Left lung (tissue), 4 donors: ENCODE measurements at regions not wholly inside any gene's neighbourhood (a gene's known extent, or its start where the extent isn't known, plus 50 kb on each side); places are given as distances from the start of the nearest gene placed in this dataset.
"Not testable (repeated sequence)": the region's sequence is repeated elsewhere in the genome, so short reads cannot be mapped to it uniquely, and the experiment has no call there.

ENCODE experiments used
- ATAC-seq: fragments of 200-7000 bp; cut with Tn5 transposase; one replicate; pipeline ENCODE4 v1.9.1; 2020; ENCODE audit warnings: moderate library complexity
- DNase-seq, 4 donors: peaks; one replicate each; pipeline ENCODE4 v3.0.0-alpha.2; 2013 to 2020
- H3K27ac ChIP-seq, 2 donors: fragments of 200-600 bp; sonication (generic) in 1 of 2; one replicate each; pipeline versions ENCODE4 v1.5.0 to v1.8.0; 2020 to 2021
- H3K27me3 ChIP-seq, 2 donors: fragments of 200-600 bp; sonication (generic) in 1 of 2; one replicate each; pipeline versions ENCODE4 v1.5.0 to v1.8.0; 2020 to 2021
- H3K36me3 ChIP-seq, 2 donors: fragments of 200-600 bp; sonication (generic) in 1 of 2; one replicate each; pipeline versions ENCODE4 v1.5.0 to v1.8.0; 2020 to 2021
- H3K4me1 ChIP-seq, 2 donors: fragments of 200-600 bp; one replicate each; pipeline ENCODE4 v1.8.0; 2021
- H3K4me3 ChIP-seq, 2 donors: fragments of 200-600 bp; sonication (generic) in 1 of 2; one replicate each; pipeline versions ENCODE4 v1.5.0 to v1.8.0; 2020 to 2021; ENCODE audit warnings: mild to moderate bottlenecking in 1 of 2
- H3K9me3 ChIP-seq, 2 donors: fragments of 200-600 bp; sonication (generic) in 1 of 2; one replicate each; pipeline versions ENCODE4 v1.5.0 to v1.8.0; 2020 to 2021
- CTCF ChIP-seq, 2 donors: fragments of 200-600 bp; sonication (generic) in 1 of 2; IDR thresholded peaks; one replicate each; pipeline versions ENCODE4 v1.5.0 to v1.8.0; 2021; ENCODE audit warnings: antibody characterized with exemption in 2 of 2
- intact Hi-C, 2 donors: fragments of 100-400 bp; cut with DNase I; formaldehyde crosslinking; loops; one replicate each; pipeline versions ENCODE4 v1.11.2 to v1.14.2; 2022
- donor health status: DM: no; HTN: yes; CAD: no.
- donor health status: DM: no; HTN: no; CAD: no.

GRCh38 chr9:134549336-134549735, 92.3 kb upstream of the COL5A1 start:
- H3K36me3 ChIP-seq: no peaks in the 10 kb centered on the region
- no peak overlapping the region for H3K27ac ChIP-seq
- peaks cover 0 to 56% of the 10 kb centered on the region in 2 donors for H3K27me3 ChIP-seq
- intact Hi-C loops: no loop called here
- ATAC-seq (no peak), DNase-seq (peak in 1 of 4 donors; percentile 20)
- no peak overlapping the region for H3K4me3 ChIP-seq
- TF ChIP-seq CTCF (IDR thresholded peaks at IDR 0.05): no peak
- H3K4me1 ChIP-seq: peaks cover 13 to 17% of the 10 kb centered on the region in 2 donors
- H3K9me3 ChIP-seq: no peaks in the 10 kb centered on the region

DNA sequence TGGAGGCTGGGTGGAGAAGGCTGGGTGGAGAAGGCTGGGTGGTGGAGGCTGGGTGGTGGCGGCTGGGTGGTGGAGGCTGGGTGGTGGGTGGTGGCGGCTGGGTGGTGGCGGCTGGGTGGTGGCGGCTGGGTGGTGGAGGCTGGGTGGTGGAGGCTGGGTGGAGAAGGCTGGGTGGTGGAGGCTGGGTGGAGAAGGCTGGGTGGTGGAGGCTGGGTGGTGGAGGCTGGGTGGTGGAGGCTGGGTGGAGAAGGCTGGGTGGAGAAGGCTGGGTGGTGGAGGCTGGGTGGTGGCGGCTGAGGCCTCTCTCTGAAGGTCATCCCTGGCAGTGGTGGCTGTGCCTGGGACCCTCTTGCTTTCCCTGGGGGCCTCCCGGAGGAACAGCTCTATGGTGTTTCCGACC, 91.5 kb upstream of the COL5A1 start:
- ATAC-seq, H3K36me3 ChIP-seq, H3K4me3 ChIP-seq, H3K27ac ChIP-seq, H3K9me3 ChIP-seq, intact Hi-C loops: not testable (repeated sequence)
- peaks cover 0 to 58% of the 10 kb centered on the region in 2 donors for H3K27me3 ChIP-seq
- H3K4me1 ChIP-seq: peaks cover 13 to 18% of the 10 kb centered on the region in 2 donors
- DNase-seq: peak in 1 of 4 donors; percentile 22

GRCh38 chr9:134550584-134550983, 91.0 kb upstream of the COL5A1 start:
- intact Hi-C loops: no loop called here
- no peaks in the 10 kb centered on the region for H3K9me3 ChIP-seq
- peaks cover 0 to 54% of the 10 kb centered on the region in 2 donors for H3K27me3 ChIP-seq
- ATAC-seq (no peak), DNase-seq (peak in 1 of 4 donors; percentile 29)
- H3K36me3 ChIP-seq: no peaks in the 10 kb centered on the region
- no peak for TF ChIP-seq CTCF (IDR thresholded peaks at IDR 0.05)
- peaks cover 13 to 18% of the 10 kb centered on the region in 2 donors for H3K4me1 ChIP-seq
- no peak overlapping the region for H3K27ac ChIP-seq
- H3K4me3 ChIP-seq: no peak overlapping the region

- Histone ChIP-seq H3K27ac (peak overlapping the region in 1 of 2 donors; percentile 58), H3K36me3 (no peaks in the 10 kb centered on the region), H3K4me3 (no peak overlapping the region), H3K9me3 (no peaks in the 10 kb centered on the region), H3K4me1 (peaks cover 13 to 18% of the 10 kb centered on the region in 2 donors), H3K27me3 (peaks cover 0 to 48% of the 10 kb centered on the region in 2 donors)
- ATAC-seq (no peak), DNase-seq (peak in 1 of 4 donors; percentile 30)
- no peak for TF ChIP-seq CTCF (IDR thresholded peaks at IDR 0.05)
- intact Hi-C loops: no loop called here
Observed at GRCh38 chr9:134551176-134551575, 90.4 kb upstream of the COL5A1 start.

- Histone ChIP-seq H3K36me3 (no peaks in the 10 kb centered on the region), H3K4me1 (peaks cover 13 to 18% of the 10 kb centered on the region in 2 donors), H3K9me3 (no peaks in the 10 kb centered on the region), H3K27ac (peak overlapping the region in 1 of 2 donors; percentile 58), H3K27me3 (peaks cover 0 to 44% of the 10 kb centered on the region in 2 donors), H3K4me3 (no peak overlapping the region)
- intact Hi-C loops: no loop called here
- no peak for TF ChIP-seq CTCF (IDR thresholded peaks at IDR 0.05)
- peak in 3 of 4 donors; percentile 55 to 82 (median 55) for DNase-seq
- ATAC-seq: peak; percentile 51
Observed at GRCh38 chr9:134551644-134552348, 89.8 kb upstream of the COL5A1 start.
